Breast epithelium (tissue), 4 donors: ENCODE measurements at regions not wholly inside any gene's neighbourhood (a gene's known extent, or its start where the extent isn't known, plus 50 kb on each side); places are given as distances from the start of the nearest gene placed in this dataset.

Experiments
- DNase-seq, 2 donors: peaks; one replicate each; pipeline ENCODE4 v3.0.0-alpha.2; 2019; ENCODE audit warnings: low spot score in 2 of 2
- H3K27ac ChIP-seq, 2 donors: fragments of 200-600 bp; sonication (generic) in 1 of 2; one replicate each; pipeline ENCODE4 v1.5.1; 2016 to 2019; ENCODE audit warnings: mild to moderate bottlenecking in 1 of 2
- H3K27me3 ChIP-seq, 2 donors: fragments of 200-600 bp; sonication (generic) in 1 of 2; one replicate each; pipeline versions ENCODE4 v1.5.1 to v1.6.0; 2017 to 2019; ENCODE audit warnings: control low read depth in 1 of 2, mild to moderate bottlenecking in 1 of 2
- H3K36me3 ChIP-seq: fragments of 200-600 bp; one replicate; pipeline ENCODE4 v1.5.1; 2019
- H3K4me1 ChIP-seq, 2 donors: fragments of 200-600 bp; sonication (generic); one replicate each; pipeline ENCODE4 v1.5.1; 2016 to 2019; ENCODE audit warnings: control low read depth in 1 of 2
- H3K4me3 ChIP-seq, 3 donors: fragments of 200-600 bp; sonication (generic); 1 replicate in 2 of 3; 2 replicates in 1 of 3; pipeline ENCODE4 v1.5.1; 2016 to 2019; ENCODE audit warnings: mild to moderate bottlenecking in 3 of 3, moderate library complexity in 2 of 3
- H3K9me3 ChIP-seq, 2 donors: fragments of 200-600 bp; sonication (generic) in 1 of 2; one replicate each; pipeline ENCODE4 v1.5.1; 2016 to 2019; ENCODE audit warnings: control low read depth in 1 of 2
- POLR2A ChIP-seq: fragments of 450-650 bp; IDR thresholded peaks from one replicate; pipeline ENCODE4 v1.6.1; 2016; ENCODE audit warnings: antibody characterized with exemption, mild to moderate bottlenecking, moderate library complexity
- POLR2AphosphoS5 ChIP-seq, 3 donors: sonication (generic); formaldehyde crosslinking; IDR thresholded peaks; one replicate each; pipeline ENCODE4 v1.6.1; 2017; ENCODE audit warnings: antibody characterized with exemption in 3 of 3
- intact Hi-C: fragments of 100-400 bp; cut with DNase I; formaldehyde crosslinking; loops from one replicate; pipeline ENCODE4 v1.15.1; 2023; ENCODE audit warnings: low total_unique reads
- TF ChIP-seq, protein P1 (sequence below), 3 donors: fragments of 450-650 bp; IDR thresholded peaks; one replicate each; pipeline ENCODE4 v1.5.1; 2016 to 2017; ENCODE audit warnings: antibody characterized with exemption in 3 of 3, mild to moderate bottlenecking in 3 of 3, moderate library complexity in 3 of 3

DNA sequence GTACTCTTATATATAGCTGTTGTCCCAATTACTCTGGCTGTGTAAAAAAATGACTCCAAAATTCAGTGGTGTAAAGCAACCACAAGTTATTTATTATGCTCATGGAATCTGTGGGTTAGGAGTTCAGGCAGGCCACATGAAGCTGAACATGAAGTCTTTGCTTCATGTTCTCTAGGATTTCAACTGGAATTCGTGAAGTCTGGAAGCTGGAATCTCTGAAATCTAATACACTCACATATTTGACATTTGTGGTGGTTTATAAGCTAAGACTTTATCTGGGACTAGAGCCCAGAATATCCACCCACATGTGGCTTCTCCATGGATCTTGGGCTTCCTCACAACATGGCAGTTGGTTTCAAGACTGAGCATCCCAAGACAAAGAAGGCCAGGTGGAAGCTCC is 430.6 kb downstream of the MIAT start:
- H3K27me3 ChIP-seq = peaks cover 0 to 9% of the 10 kb centered on the region in 2 donors
- no peak overlapping the region for H3K27ac ChIP-seq
- intact Hi-C loops = no loop called here
- no peak for DNase-seq
- TF ChIP-seq POLR2AphosphoS5 (IDR thresholded peaks at IDR 0.05) (no peak), POLR2A (no peak)
- TF ChIP-seq, protein P1, sequence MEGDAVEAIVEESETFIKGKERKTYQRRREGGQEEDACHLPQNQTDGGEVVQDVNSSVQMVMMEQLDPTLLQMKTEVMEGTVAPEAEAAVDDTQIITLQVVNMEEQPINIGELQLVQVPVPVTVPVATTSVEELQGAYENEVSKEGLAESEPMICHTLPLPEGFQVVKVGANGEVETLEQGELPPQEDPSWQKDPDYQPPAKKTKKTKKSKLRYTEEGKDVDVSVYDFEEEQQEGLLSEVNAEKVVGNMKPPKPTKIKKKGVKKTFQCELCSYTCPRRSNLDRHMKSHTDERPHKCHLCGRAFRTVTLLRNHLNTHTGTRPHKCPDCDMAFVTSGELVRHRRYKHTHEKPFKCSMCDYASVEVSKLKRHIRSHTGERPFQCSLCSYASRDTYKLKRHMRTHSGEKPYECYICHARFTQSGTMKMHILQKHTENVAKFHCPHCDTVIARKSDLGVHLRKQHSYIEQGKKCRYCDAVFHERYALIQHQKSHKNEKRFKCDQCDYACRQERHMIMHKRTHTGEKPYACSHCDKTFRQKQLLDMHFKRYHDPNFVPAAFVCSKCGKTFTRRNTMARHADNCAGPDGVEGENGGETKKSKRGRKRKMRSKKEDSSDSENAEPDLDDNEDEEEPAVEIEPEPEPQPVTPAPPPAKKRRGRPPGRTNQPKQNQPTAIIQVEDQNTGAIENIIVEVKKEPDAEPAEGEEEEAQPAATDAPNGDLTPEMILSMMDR (IDR thresholded peaks at IDR 0.05) = no peak
- H3K9me3 ChIP-seq = no peaks in the 10 kb centered on the region
- no peaks in the 10 kb centered on the region for H3K4me1 ChIP-seq
- no peak overlapping the region for H3K4me3 ChIP-seq
- H3K36me3 ChIP-seq = no peaks in the 10 kb centered on the region

DNA sequence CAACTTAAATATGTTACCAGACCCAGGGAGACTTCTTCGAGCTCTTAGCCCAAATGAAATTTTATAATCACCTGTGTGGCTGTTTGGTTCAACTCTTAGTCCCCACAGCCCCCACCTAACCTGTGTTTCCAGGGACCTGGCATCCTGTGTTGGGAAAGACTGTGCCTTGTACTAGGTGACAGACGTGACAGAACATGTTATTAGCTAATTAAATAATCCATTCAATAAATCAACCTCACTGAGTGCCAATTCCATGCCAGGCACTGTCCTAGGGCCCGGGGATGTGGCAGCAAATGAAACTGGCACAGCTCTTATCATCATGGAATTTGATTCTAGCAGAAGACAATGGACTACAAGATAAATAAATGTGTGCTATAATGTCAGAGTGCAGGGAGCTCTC is 431.9 kb downstream of the MIAT start:
- H3K27ac ChIP-seq = no peak overlapping the region
- intact Hi-C loops = no loop called here
- DNase-seq = peak in 1 of 2 donors; percentile 84

DNA sequence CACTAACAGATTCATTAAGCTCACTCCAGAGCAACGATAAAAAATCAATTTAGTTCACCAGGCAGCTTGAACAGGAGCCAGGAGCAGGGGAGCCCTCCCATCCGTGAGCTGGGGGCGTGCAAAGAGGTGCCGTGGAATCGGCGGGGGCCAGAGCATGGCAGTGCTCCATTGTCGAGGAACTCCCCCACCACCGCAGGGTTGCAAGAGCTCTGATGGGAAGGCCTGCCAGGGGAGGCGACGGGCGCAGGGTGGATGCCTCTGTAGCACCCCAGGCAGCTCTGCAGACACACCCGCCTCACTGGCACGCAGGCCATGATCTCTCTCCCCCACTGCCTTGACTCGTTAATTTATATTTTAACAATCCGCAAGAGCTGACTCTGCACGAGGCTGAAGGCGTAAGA is 433.2 kb downstream of the MIAT start:
- Histone ChIP-seq H3K27ac (no peak overlapping the region), H3K4me1 (no peaks in the 10 kb centered on the region), H3K9me3 (no peaks in the 10 kb centered on the region), H3K4me3 (no peak overlapping the region), H3K27me3 (peaks cover 0 to 4% of the 10 kb centered on the region in 2 donors), H3K36me3 (no peaks in the 10 kb centered on the region)
- intact Hi-C loops = no loop called here
- TF ChIP-seq POLR2A (no peak), POLR2AphosphoS5 (IDR thresholded peaks at IDR 0.05) (no peak)
- TF ChIP-seq, protein P1 (IDR thresholded peaks at IDR 0.05) = no peak
- DNase-seq = no peak

More for the DNA sequence above, 431.9 kb downstream of the MIAT start:
- Histone ChIP-seq H3K4me3 (no peak overlapping the region), H3K36me3 (no peaks in the 10 kb centered on the region), H3K9me3 (no peaks in the 10 kb centered on the region), H3K4me1 (no peaks in the 10 kb centered on the region), H3K27me3 (peaks cover 0 to 9% of the 10 kb centered on the region in 2 donors)
- TF ChIP-seq POLR2AphosphoS5 (IDR thresholded peaks at IDR 0.05) (no peak), POLR2A (no peak)
- TF ChIP-seq, protein P1 (IDR thresholded peaks at IDR 0.05) = no peak

DNA sequence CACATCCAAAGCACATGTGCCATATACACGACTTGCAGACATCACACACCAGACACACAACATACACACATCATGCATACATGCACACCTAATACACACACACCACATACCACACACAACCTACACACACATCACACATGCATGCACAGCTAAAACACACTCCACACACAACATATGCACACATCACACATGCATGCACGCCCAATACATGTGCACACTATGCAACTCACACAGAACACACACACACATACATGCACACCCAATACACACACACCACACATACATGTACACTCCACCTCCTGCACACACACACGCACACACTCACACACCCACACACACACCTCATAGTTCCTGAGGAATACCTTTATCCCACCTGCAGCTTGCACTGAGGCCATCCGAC is 436.0 kb downstream of the MIAT start:
- H3K9me3 ChIP-seq = no peaks in the 10 kb centered on the region
- H3K4me3 ChIP-seq = no peak overlapping the region
- intact Hi-C loops = no loop called here
- TF ChIP-seq POLR2A (no peak), POLR2AphosphoS5 (IDR thresholded peaks at IDR 0.05) (no peak)
- TF ChIP-seq, protein P1 (IDR thresholded peaks at IDR 0.05) = no peak
- H3K4me1 ChIP-seq = no peaks in the 10 kb centered on the region
- H3K27ac ChIP-seq = no peak overlapping the region
- no peak for DNase-seq
- H3K36me3 ChIP-seq = no peaks in the 10 kb centered on the region
- peaks cover 0 to 4% of the 10 kb centered on the region in 2 donors for H3K27me3 ChIP-seq

DNA sequence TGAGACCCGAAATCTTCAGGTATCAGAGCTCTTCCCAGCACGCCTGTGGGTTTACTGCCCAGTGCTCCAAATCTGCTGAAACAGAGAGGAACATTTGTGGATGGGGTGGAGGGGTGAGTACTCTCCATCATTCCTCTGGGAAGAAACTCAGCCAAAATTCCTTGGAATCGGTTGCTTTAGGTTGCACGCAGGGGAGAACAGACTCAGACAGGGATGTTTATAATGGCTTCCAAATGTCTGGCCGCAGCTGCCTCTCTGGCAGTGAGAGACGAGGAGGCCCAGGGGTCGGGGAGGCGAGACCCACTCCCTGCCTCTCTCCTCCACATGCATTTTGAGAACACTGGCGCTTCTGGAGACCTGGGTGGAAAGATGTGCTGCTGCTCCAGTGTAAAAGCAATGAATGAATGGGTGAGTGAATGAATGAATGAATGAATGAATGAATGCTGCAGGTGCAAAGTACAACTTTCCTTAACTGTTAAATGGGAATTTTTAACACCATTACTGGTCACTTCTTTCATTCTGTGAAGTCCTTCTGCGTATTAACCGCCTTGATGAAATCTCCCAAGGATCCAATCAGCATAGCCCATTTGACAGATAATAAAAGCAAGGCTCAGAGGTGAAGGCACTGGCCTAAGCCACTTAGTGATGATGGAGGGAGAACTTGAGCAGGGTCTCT is 437.4 kb downstream of the MIAT start:
- Histone ChIP-seq H3K4me1 (no peaks in the 10 kb centered on the region), H3K4me3 (no peak overlapping the region), H3K27me3 (peaks cover 0 to 4% of the 10 kb centered on the region in 2 donors), H3K9me3 (no peaks in the 10 kb centered on the region), H3K36me3 (no peaks in the 10 kb centered on the region), H3K27ac (no peak overlapping the region)
- intact Hi-C loops = no loop called here
- TF ChIP-seq, protein P1 (IDR thresholded peaks at IDR 0.05) = no peak
- TF ChIP-seq POLR2AphosphoS5 (IDR thresholded peaks at IDR 0.05) (no peak), POLR2A (no peak)
- DNase-seq = no peak
